CD4-positive, CD25-positive, alpha-beta regulatory T cell (primary cell): ENCODE measurements at regions not wholly inside any gene's neighbourhood (a gene's known extent, or its start where the extent isn't known, plus 50 kb on each side); places are given as distances from the start of the nearest gene placed in this dataset.
"Not testable (repeated sequence)": the region's sequence is repeated elsewhere in the genome, so short reads cannot be mapped to it uniquely, and the experiment has no call there.

Experiments
- ATAC-seq, 2 donors: fragments of 150-1000 bp; cut with Tn5 transposase; one replicate each; pipeline ENCODE4 v1.10.0; 2021; ENCODE audit warnings: low read depth in 2 of 2, moderate number of reproducible peaks in 2 of 2, moderate library complexity in 1 of 2
- DNase-seq, 3 donors: peaks; one replicate each; pipeline versions ENCODE4 v3.0.0 to v3.0.0-alpha.2; 2012 to 2022; ENCODE audit warnings: mixed read lengths in 1 of 3
- H3K27ac ChIP-seq: one replicate; pipeline ENCODE4 v1.7.0; 2013; ENCODE audit warnings: mild to moderate bottlenecking, low read length; ENCODE audit not compliant: insufficient read depth, poor library complexity, severe bottlenecking
- H3K27me3 ChIP-seq: one replicate; pipeline ENCODE4 v1.7.0; 2013; ENCODE audit warnings: low read length; ENCODE audit not compliant: control insufficient read depth, insufficient read depth
- H3K36me3 ChIP-seq: one replicate; pipeline ENCODE4 v1.7.0; 2013; ENCODE audit warnings: mild to moderate bottlenecking, low read length, moderate library complexity; ENCODE audit not compliant: control insufficient read depth, insufficient read depth
- H3K4me1 ChIP-seq: 2 replicates; pipeline ENCODE4 v1.7.0; 2013; ENCODE audit warnings: mild to moderate bottlenecking, low read length; ENCODE audit not compliant: insufficient read depth, control insufficient read depth, poor library complexity, severe bottlenecking
- H3K4me3 ChIP-seq: one replicate; pipeline ENCODE4 v1.7.0; 2013; ENCODE audit warnings: low read depth, mild to moderate bottlenecking, low read length, moderate library complexity
- H3K9me3 ChIP-seq, 2 experiments: 1 replicate in 1 of 2; 2 replicates in 1 of 2; pipeline ENCODE4 v1.7.0; 2013; ENCODE audit warnings: low read length in 2 of 2, mild to moderate bottlenecking in 1 of 2, moderate library complexity in 1 of 2; ENCODE audit not compliant: control insufficient read depth in 2 of 2
- H3K27ac Mint-ChIP-seq, 3 donors: one replicate each; pipeline ENCODE4 v1.8.0; 2020 to 2022; ENCODE audit warnings: mild to moderate bottlenecking in 3 of 3, mixed read lengths in 3 of 3, moderate library complexity in 2 of 3
- H3K27me3 Mint-ChIP-seq: one replicate; pipeline ENCODE4 v1.8.0; 2022; ENCODE audit warnings: mild to moderate bottlenecking, mixed read lengths
- H3K36me3 Mint-ChIP-seq: one replicate; pipeline ENCODE4 v1.8.0; 2020; ENCODE audit warnings: mixed read lengths
- H3K4me1 Mint-ChIP-seq, 4 donors: one replicate each; pipeline ENCODE4 v1.8.0; 2020 to 2022; ENCODE audit warnings: mixed read lengths in 4 of 4, mild to moderate bottlenecking in 1 of 4
- H3K4me3 Mint-ChIP-seq, 4 donors: one replicate each; pipeline ENCODE4 v1.8.0; 2020 to 2022; ENCODE audit warnings: mild to moderate bottlenecking in 4 of 4, mixed read lengths in 4 of 4, moderate library complexity in 3 of 4
- H3K9me3 Mint-ChIP-seq, 7 donors: one replicate each; pipeline ENCODE4 v1.8.0; 2020 to 2022; ENCODE audit warnings: mixed read lengths in 7 of 7, mild to moderate bottlenecking in 3 of 7, moderate library complexity in 2 of 7

DNA sequence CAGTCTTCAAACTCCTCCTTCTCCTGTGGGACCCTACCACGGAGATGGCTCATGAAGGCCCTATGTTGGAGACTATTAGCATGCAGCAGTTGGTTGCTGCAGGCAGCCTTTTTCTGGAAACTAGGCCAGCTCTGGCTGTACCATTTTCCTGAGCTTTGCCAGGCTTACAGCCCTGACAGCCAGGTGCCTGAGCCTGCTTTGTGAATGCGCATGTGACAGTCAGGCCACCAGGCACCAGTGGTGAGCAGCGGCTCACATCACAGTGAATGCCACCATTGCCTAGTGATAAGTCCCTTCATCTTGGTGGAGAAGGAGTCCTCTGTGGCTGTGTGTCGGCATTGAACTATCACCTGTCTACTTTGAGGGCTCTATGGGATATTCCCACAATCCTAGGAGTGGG, 982.4 kb upstream of the DEFB115 start:
- not testable (repeated sequence) for H3K4me3 ChIP-seq, H3K4me1 ChIP-seq, H3K27ac Mint-ChIP-seq, H3K27ac ChIP-seq, H3K4me3 Mint-ChIP-seq, DNase-seq, H3K9me3 ChIP-seq, H3K36me3 ChIP-seq, H3K27me3 Mint-ChIP-seq, H3K9me3 Mint-ChIP-seq, H3K27me3 ChIP-seq, H3K36me3 Mint-ChIP-seq, ATAC-seq
- H3K4me1 Mint-ChIP-seq: peaks cover 0 to 36% (median 6%) of the 10 kb centered on the region in 4 donors

DNA sequence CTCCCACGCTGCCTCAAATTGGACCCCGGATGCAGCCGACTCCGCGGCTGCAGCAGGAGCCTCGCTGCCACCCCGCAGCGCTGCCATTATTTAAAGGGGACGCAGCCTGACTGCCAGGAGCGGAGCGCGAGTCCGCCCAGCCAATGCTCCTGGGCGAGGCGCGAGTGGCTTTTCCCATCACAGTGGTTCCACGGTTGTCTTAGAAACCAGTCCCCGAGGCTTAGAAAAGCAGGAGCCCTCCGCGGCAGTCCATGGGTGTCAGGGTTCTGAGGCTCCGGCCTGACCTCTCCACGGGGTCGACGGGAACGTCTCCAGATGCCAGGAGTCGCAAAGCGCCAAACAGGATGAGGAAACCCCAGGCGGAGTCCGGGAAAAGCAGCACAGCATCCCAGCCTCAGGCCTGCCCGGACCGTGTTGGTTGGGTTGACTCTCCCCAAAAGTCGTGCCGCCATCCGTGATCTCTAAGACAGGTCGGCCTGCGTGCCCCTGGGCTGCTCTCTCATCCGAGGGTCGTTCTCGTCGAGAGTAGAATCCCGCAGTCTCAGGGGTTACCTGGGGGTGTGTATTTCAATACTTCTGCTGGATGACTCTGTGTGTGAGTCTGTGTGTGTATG, 975.8 kb upstream of the DEFB115 start:
- Histone ChIP-seq H3K36me3 (no peaks in the 10 kb centered on the region), H3K4me3 (no peak overlapping the region), H3K9me3 (no peaks in the 10 kb centered on the region), H3K27me3 (no peaks in the 10 kb centered on the region), H3K4me1 (peaks cover 3% of the 10 kb centered on the region), H3K27ac (no peak overlapping the region)
- H3K9me3 Mint-ChIP-seq: peaks cover 0 to 13% (median 3%) of the 10 kb centered on the region in 7 donors
- H3K4me3 Mint-ChIP-seq: peak overlapping the region in 1 of 4 donors; percentile 15
- DNase-seq (no peak), ATAC-seq (no peak)
- peak overlapping the region in 1 of 3 donors; percentile 63 for H3K27ac Mint-ChIP-seq
- no peaks in the 10 kb centered on the region for H3K27me3 Mint-ChIP-seq
- no peaks in the 10 kb centered on the region for H3K36me3 Mint-ChIP-seq
- peaks cover 0 to 45% (median 7%) of the 10 kb centered on the region in 4 donors for H3K4me1 Mint-ChIP-seq

DNA sequence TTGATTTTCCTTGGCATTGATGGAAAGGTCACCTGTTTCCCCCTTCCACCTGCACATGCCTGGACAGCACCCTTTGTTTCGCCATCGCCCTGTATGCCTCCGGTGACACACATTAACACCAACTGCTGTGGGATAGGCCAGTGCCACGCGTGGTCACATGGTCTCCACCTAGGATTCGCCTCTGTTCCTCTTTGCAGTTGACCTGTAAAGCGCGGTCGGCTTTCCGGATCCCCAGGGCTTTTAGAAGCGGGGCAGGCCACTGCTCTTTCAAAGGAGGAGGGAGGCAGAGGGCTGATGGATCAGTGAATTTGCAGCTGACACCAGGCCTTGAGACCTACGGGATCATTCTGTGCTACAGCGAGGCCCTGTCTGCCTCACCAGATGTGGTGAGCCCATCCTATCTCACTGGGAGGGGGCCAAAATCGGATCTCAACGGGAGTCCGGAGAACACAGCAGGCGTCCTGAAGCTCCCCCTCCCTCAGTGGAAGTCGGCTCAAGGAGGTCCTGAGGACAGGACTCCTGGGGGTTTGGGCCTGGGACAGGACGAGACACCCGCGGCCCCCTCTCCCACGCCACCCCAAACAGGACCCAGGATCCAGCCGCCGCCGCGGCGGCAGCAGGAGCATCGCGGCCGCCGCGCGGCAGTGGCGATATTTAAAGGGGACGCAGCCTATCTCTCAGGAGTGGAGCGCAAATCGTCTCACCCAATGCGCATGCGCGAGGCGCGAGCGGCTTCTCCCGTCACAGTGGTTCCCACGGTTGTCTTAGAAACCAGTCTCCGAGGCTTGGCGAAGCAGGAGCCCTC, 973.8 kb upstream of the DEFB115 start:
- Histone ChIP-seq H3K4me3 (peak overlapping the region; percentile 73), H3K27ac (peak overlapping the region; percentile 55)
- not testable (repeated sequence) for H3K9me3 ChIP-seq, H3K4me1 ChIP-seq, H3K27me3 Mint-ChIP-seq, H3K27me3 ChIP-seq, H3K36me3 Mint-ChIP-seq, H3K36me3 ChIP-seq
- Mint-ChIP-seq H3K4me3 (peak overlapping the region in 3 of 4 donors; percentile 62 to 92 (median 92)), H3K27ac (peak overlapping the region in 2 of 3 donors; percentile 52 to 87), H3K4me1 (peaks cover 0 to 33% (median 7%) of the 10 kb centered on the region in 4 donors), H3K9me3 (peaks cover 0 to 18% (median 4%) of the 10 kb centered on the region in 7 donors)
- DNase-seq (peak in 2 of 3 donors; percentile 64 to 78), ATAC-seq (peak; percentile 58 to 69)

DNA sequence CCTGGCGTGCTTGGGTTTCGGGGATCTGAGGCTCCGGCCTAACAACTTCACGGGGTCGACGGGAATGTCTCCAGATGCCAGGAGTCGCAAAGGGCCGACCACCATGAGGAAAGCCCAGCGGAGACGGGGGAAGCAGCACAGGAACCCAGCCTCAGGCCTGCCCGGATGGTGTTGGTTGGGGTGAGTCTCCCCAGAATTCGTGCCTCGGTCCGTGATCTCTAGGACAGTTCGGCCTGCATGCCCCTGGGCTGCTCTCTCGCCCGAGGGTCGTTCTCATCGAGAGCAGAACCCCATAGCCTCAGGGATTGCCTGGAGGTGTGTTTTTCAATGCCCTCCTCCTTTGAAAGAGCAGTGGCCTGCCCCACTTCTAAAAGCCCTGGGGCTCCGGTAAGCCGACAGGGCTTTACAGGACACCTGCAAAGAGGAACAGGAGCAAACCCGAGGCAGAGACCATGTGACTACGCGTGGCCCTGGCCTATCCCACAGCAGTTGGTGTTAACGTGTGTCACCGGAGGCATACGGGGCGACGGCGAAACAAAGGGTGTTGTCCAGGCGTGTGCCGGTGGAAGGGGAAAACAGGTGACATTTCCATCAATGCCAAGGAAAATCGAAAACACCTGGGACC, 973.1 kb upstream of the DEFB115 start:
- peak; percentile 5 to 24 for ATAC-seq
- Histone ChIP-seq H3K4me3 (peak overlapping the region; percentile 26), H3K4me1 (peaks cover 3% of the 10 kb centered on the region), H3K36me3 (no peaks in the 10 kb centered on the region), H3K27ac (peak overlapping the region; percentile 55), H3K27me3 (no peaks in the 10 kb centered on the region), H3K9me3 (no peaks in the 10 kb centered on the region)
- peaks cover 0 to 19% (median 4%) of the 10 kb centered on the region in 7 donors for H3K9me3 Mint-ChIP-seq
- H3K4me1 Mint-ChIP-seq: peaks cover 6 to 38% (median 12%) of the 10 kb centered on the region in 4 donors
- no peaks in the 10 kb centered on the region for H3K27me3 Mint-ChIP-seq
- H3K4me3 Mint-ChIP-seq: peak overlapping the region in 3 of 4 donors; percentile 62 to 92 (median 92)
- H3K27ac Mint-ChIP-seq: peak overlapping the region in 2 of 3 donors; percentile 32 to 71
- DNase-seq: no peak
- no peaks in the 10 kb centered on the region for H3K36me3 Mint-ChIP-seq

DNA sequence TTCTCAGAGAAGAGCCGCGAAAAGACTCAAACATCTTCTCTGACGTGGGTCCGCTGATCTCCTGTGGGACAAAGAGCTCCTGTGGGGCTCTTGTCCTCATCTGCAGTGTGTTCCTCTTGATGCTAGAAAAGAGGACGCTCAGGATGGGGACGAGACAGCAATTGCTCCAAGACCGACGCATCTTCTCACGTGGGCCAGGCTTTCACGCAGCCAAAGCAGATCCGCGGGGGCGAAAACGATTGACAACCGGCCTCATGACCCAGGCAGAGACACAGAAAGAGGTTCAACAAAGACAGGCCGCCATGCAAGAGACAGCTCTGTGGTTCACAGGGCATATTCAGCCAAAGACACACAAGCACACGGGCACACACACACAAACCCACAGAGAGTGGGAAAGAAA, 971.8 kb upstream of the DEFB115 start:
- ATAC-seq (no peak), DNase-seq (no peak)
- no peaks in the 10 kb centered on the region for H3K36me3 ChIP-seq
- no peak overlapping the region for H3K4me3 ChIP-seq
- Mint-ChIP-seq H3K9me3 (peaks cover 0 to 16% (median 4%) of the 10 kb centered on the region in 7 donors), H3K27me3 (no peaks in the 10 kb centered on the region), H3K36me3 (no peaks in the 10 kb centered on the region), H3K4me3 (peak overlapping the region in 1 of 4 donors; percentile 15), H3K27ac (no peak overlapping the region), H3K4me1 (peaks cover 6 to 41% (median 14%) of the 10 kb centered on the region in 4 donors)
- peaks cover 3% of the 10 kb centered on the region for H3K4me1 ChIP-seq
- no peaks in the 10 kb centered on the region for H3K27me3 ChIP-seq
- H3K27ac ChIP-seq: no peak overlapping the region
- H3K9me3 ChIP-seq: no peaks in the 10 kb centered on the region

DNA sequence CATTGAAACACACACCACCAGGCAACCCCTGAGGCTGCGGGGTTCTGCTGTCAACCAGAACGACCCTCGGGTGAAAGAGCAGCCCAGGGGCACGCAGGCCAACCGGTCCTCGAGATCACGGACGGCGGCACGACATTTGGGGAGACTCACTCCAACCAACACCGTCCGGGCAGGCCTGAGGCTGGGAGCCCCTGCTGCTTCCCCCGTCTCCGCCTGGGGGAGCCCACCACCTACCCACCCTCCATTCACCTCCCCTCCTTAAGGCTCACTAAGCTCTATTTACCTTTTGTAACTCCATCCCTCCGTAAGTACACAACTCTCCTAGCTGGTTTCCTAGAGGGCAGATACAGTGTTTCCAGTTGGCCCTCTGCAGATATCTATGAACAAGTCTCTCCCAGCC, 971.3 kb upstream of the DEFB115 start:
- Mint-ChIP-seq H3K27me3 (no peaks in the 10 kb centered on the region), H3K36me3 (no peaks in the 10 kb centered on the region), H3K27ac (peak overlapping the region in 1 of 3 donors; percentile 90), H3K9me3 (peaks cover 0 to 16% (median 4%) of the 10 kb centered on the region in 7 donors), H3K4me3 (peak overlapping the region in 1 of 4 donors; percentile 29), H3K4me1 (peaks cover 6 to 45% (median 15%) of the 10 kb centered on the region in 4 donors)
- no peaks in the 10 kb centered on the region for H3K36me3 ChIP-seq
- ATAC-seq: no peak
- no peak overlapping the region for H3K27ac ChIP-seq
- H3K9me3 ChIP-seq: no peaks in the 10 kb centered on the region
- no peak overlapping the region for H3K4me3 ChIP-seq
- DNase-seq: no peak
- no peaks in the 10 kb centered on the region for H3K27me3 ChIP-seq
- peaks cover 3% of the 10 kb centered on the region for H3K4me1 ChIP-seq

DNA sequence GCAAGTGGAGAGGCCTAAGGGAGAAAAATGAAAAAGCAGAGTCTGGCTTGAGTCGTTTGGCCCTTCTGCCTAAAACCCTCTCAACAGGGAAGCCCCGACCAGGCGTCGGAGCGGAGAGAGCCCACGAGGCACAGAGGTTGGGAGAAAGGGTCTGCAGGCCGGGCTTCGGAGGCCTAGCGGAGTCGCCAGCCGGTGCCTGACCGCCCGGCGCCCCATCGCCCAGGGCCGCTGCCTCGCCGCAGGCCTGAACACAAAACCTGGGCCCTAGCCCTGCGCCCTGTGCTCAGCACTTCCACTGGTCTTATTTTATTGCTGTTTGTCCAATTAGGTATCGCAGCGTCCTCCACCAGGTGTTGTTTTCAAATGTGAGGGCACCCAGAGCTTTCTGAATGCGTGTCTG, 970.0 kb upstream of the DEFB115 start:
- peak overlapping the region in 1 of 3 donors; percentile 56 for H3K27ac Mint-ChIP-seq
- not testable (repeated sequence) for ATAC-seq
- H3K4me3 Mint-ChIP-seq: peak overlapping the region in 1 of 4 donors; percentile 1

More for the DNA sequence above, 970.0 kb upstream of the DEFB115 start:
- H3K27me3 Mint-ChIP-seq, H3K27ac ChIP-seq, H3K4me3 ChIP-seq, H3K27me3 ChIP-seq, DNase-seq, H3K9me3 ChIP-seq, H3K4me1 ChIP-seq, H3K36me3 ChIP-seq, H3K36me3 Mint-ChIP-seq: not testable (repeated sequence)
- Mint-ChIP-seq H3K4me1 (peaks cover 6 to 40% (median 15%) of the 10 kb centered on the region in 4 donors), H3K9me3 (peaks cover 0 to 16% (median 2%) of the 10 kb centered on the region in 7 donors)
